HCT116 (cell line): ENCODE measurements at regions not wholly inside any gene's neighbourhood (a gene's known extent, or its start where the extent isn't known, plus 50 kb on each side); places are given as distances from the start of the nearest gene placed in this dataset.

Experiments used
- ATAC-seq: fragments of 200-7000 bp; cut with Tn5 transposase; 2 replicates; pipeline ENCODE4 v1.9.1; 2020; ENCODE audit warnings: mild to moderate bottlenecking, moderate library complexity
- BruUV-seq: library from RNA; stranded (reverse); fragments of 400-500 nt; replicated peaks from 2 replicates; lab custom pipeline; 2021; lab: Mats Ljungman, UMichigan
- CTCF ChIA-PET: fragments of 300-600 bp; sonication (Branson Sonifier 250); formaldehyde crosslinking; loops from one replicate; lab custom pipeline; 2021; ENCODE audit warnings: antibody characterized with exemption; lab: Charles Lee
- POLR2A ChIA-PET: fragments of 300-600, 350-600 bp; sonication (Branson Sonifier 250); formaldehyde crosslinking; loops from one replicate; lab custom pipeline; 2021; ENCODE audit warnings: antibody characterized with exemption; lab: Charles Lee
- RAD21 ChIA-PET, 2 experiments: fragments of 300-600 bp; sonication (Branson Sonifier 250); formaldehyde crosslinking; loops; one replicate each; lab custom pipeline; 2023; ENCODE audit warnings: low total read pairs in 2 of 2; ENCODE audit not compliant: uncharacterized antibody in 2 of 2, unreplicated experiment in 2 of 2, low non-redundant PET in 1 of 2; lab: Charles Lee
- DNase-seq: peaks from one replicate; pipeline ENCODE4 v3.0.0-alpha.2; 2010; ENCODE audit warnings: low read depth, low spot score
- H2AFZ ChIP-seq: fragments of 200-600 bp; shearing (Covaris generic), sonication (generic); 2 replicates; pipeline ENCODE4 v1.6.1; 2017; ENCODE audit warnings: low read depth, mixed run types, mixed read lengths, antibody characterized with exemption, low read length; ENCODE audit not compliant: poor library complexity, severe bottlenecking
- H3K27ac ChIP-seq: 2 replicates; pipeline ENCODE4 v1.5.1; 2012; ENCODE audit warnings: low read depth, low read length
- H3K27me3 ChIP-seq: fragments of 200-600 bp; sonication (generic); 2 replicates; pipeline ENCODE4 v1.6.1; 2016; ENCODE audit warnings: mixed run types, low read length, mixed read lengths; ENCODE audit not compliant: insufficient read depth
- H3K36me3 ChIP-seq, 2 experiments: fragments of 200-500 bp in 1 of 2; fragments of 200-600 bp in 1 of 2; sonication (Bioruptor generic) in 1 of 2; sonication (generic) in 1 of 2; 2 replicates each; pipeline versions ENCODE4 v1.5.1 to v1.6.1; 2014 to 2016; ENCODE audit warnings: low read length in 2 of 2, inconsistent platforms in 1 of 2, mixed read lengths in 1 of 2, mixed run types in 1 of 2; ENCODE audit not compliant: insufficient read depth in 2 of 2, control insufficient read depth in 1 of 2
- H3K4me1 ChIP-seq, 2 experiments: fragments of 200-600 bp in 1 of 2; sonication (generic) in 1 of 2; 2 replicates each; pipeline versions ENCODE4 v1.5.1 to v1.6.1; 2012 to 2017; ENCODE audit warnings: low read length in 2 of 2, inconsistent platforms in 1 of 2, mild to moderate bottlenecking in 1 of 2, mixed read lengths in 1 of 2, mixed run types in 1 of 2, moderate library complexity in 1 of 2; ENCODE audit not compliant: insufficient read depth in 2 of 2, control insufficient read depth in 1 of 2
- H3K4me2 ChIP-seq: fragments of 200-600 bp; sonication (generic); 2 replicates; pipeline ENCODE4 v1.6.1; 2017; ENCODE audit warnings: mixed run types, low read length, mixed read lengths
- H3K4me3 ChIP-seq, 2 experiments: fragments of 200-600 bp in 1 of 2; sonication (generic) in 1 of 2; replicated peaks in 1 of 2; 2 replicates each; pipeline ENCODE4 v1.5.1; 2011 to 2016; ENCODE audit warnings: low read length in 2 of 2, control low read depth in 1 of 2, low read depth in 1 of 2, mild to moderate bottlenecking in 1 of 2, mixed read lengths in 1 of 2, mixed run types in 1 of 2
- H3K79me2 ChIP-seq: fragments of 200-600 bp; sonication (generic); 2 replicates; pipeline ENCODE4 v1.6.1; 2017; ENCODE audit warnings: mild to moderate bottlenecking, mixed run types, low read length, moderate library complexity, mixed read lengths; ENCODE audit not compliant: insufficient read depth
- H3K9ac ChIP-seq: fragments of 200-600 bp; sonication (generic); 2 replicates; pipeline ENCODE4 v1.6.1; 2016; ENCODE audit warnings: low read length, mixed read lengths
- H3K9me2 ChIP-seq: fragments of 200-600 bp; sonication (generic), shearing (Covaris generic); 2 replicates; pipeline ENCODE4 v1.6.1; 2017; ENCODE audit warnings: mixed run types, mild to moderate bottlenecking, moderate library complexity; ENCODE audit not compliant: insufficient read depth
- H3K9me3 ChIP-seq, 2 experiments: fragments of 200-500 bp in 1 of 2; fragments of 200-600 bp in 1 of 2; sonication (Bioruptor generic) in 1 of 2; sonication (generic) in 1 of 2; 2 replicates each; pipeline ENCODE4 v1.6.1; 2014 to 2017; ENCODE audit warnings: low read length in 2 of 2, mixed read lengths in 2 of 2, inconsistent platforms in 1 of 2, low read depth in 1 of 2, mild to moderate bottlenecking in 1 of 2, mixed run types in 1 of 2, moderate library complexity in 1 of 2; ENCODE audit not compliant: control insufficient read depth in 1 of 2, insufficient read depth in 1 of 2
- H4K20me1 ChIP-seq: fragments of 200-600 bp; sonication (generic), shearing (Covaris generic); 2 replicates; pipeline ENCODE4 v1.6.1; 2017; ENCODE audit warnings: mixed run types, mild to moderate bottlenecking, moderate library complexity; ENCODE audit not compliant: insufficient read depth
- EZH2 ChIP-seq: fragments of 200-600 bp; sonication (generic); IDR thresholded peaks from 2 replicates; pipeline ENCODE4 v1.6.1; 2017; ENCODE audit warnings: antibody characterized with exemption, mixed run types
- EZH2phosphoT487 ChIP-seq: fragments of 200-600 bp; IDR thresholded peaks from 2 replicates; pipeline ENCODE4 v1.6.1; 2018; ENCODE audit warnings: antibody characterized with exemption, borderline replicate concordance
- JUND ChIP-seq: IDR thresholded peaks from 2 replicates; pipeline ENCODE4 v1.6.1; 2012
- POLR2AphosphoS5 ChIP-seq: IDR thresholded peaks from 2 replicates; pipeline ENCODE4 v1.6.1; 2011; ENCODE audit warnings: mild to moderate bottlenecking, low read depth, low read length, moderate library complexity
- RAD21 ChIP-seq: IDR thresholded peaks from 2 replicates; pipeline ENCODE4 v1.6.1; 2012; ENCODE audit warnings: low read depth, mild to moderate bottlenecking
- SP1 ChIP-seq: IDR thresholded peaks from 2 replicates; pipeline ENCODE4 v1.6.1; 2012; ENCODE audit warnings: low read depth
- TCF7L2 ChIP-seq: IDR thresholded peaks from 2 replicates; pipeline ENCODE4 v1.7.0; 2011; ENCODE audit warnings: borderline replicate concordance, inconsistent platforms; ENCODE audit not compliant: insufficient read depth, insufficient read length; ENCODE audit errors: extremely low read depth
- YY1 ChIP-seq: IDR thresholded peaks from 2 replicates; pipeline ENCODE4 v1.6.1; 2011; ENCODE audit warnings: low read length, low read depth, moderate library complexity, mild to moderate bottlenecking; ENCODE audit not compliant: insufficient replicate concordance; ENCODE audit errors: extremely low read depth
- ZBTB33 ChIP-seq: IDR thresholded peaks from 2 replicates; pipeline ENCODE4 v1.6.1; 2011; ENCODE audit warnings: mild to moderate bottlenecking, low read length, moderate library complexity; ENCODE audit not compliant: insufficient replicate concordance; ENCODE audit errors: extremely low read depth
- ZFX ChIP-seq: fragments of 450-650 bp; IDR thresholded peaks from 2 replicates; pipeline ENCODE4 v1.6.1; 2017
- intact Hi-C: fragments of 100-400 bp; cut with micrococcal nuclease; formaldehyde crosslinking; loops from 2 replicates; pipeline ENCODE4 v1.10.0; 2022
- TF ChIP-seq, protein P1 (sequence below), 3 experiments: fragments of 200-600 bp in 1 of 3; sonication (generic) in 1 of 3; IDR thresholded peaks in 2 of 3; conservative IDR thresholded peaks in 1 of 3; 2 replicates each; pipeline ENCODE4 v1.5.1; 2012 to 2017; ENCODE audit warnings: low read depth in 2 of 3, low read length in 2 of 3, antibody characterized with exemption in 1 of 3, borderline replicate concordance in 1 of 3, control low read depth in 1 of 3, mild to moderate bottlenecking in 1 of 3, mixed read lengths in 1 of 3, mixed run types in 1 of 3, moderate library complexity in 1 of 3; ENCODE audit not compliant: insufficient read depth in 1 of 3
- TF ChIP-seq, protein P2 (sequence below): IDR thresholded peaks from 2 replicates; pipeline ENCODE4 v1.6.1; 2012

DNA sequence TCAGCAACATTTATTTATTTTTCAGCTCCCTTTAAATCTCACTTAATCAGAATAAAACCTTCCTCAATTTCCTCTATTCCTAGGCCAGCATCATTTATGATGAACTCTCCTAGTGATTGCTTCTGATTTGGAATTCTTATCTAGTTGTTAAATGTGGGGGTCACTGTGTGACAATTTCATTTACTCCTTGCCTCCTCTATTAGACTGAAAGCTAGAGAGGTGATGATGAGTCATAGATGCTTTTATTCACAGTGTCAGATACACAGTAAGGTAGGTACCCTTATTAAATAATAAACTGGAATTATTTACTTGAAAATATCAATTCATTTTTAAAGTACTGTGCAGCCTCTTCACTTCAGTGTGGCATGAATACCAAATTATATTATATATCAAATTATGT, 960.6 kb downstream of the MAT2B start:
- no peaks in the 10 kb centered on the region for H4K20me1 ChIP-seq
- intact Hi-C loops: no loop called here
- no peak overlapping the region for H3K27ac ChIP-seq
- H3K9ac ChIP-seq: no peak overlapping the region
- no TSS peak for BruUV-seq
- H2AFZ ChIP-seq: no peak overlapping the region
- H3K79me2 ChIP-seq: no peaks in the 10 kb centered on the region
- H3K4me2 ChIP-seq: no peak overlapping the region
- no peak overlapping the region for H3K4me3 ChIP-seq
- TF ChIP-seq EZH2: no peak
- no peak for TF ChIP-seq ZFX
- TF ChIP-seq, protein P1, sequence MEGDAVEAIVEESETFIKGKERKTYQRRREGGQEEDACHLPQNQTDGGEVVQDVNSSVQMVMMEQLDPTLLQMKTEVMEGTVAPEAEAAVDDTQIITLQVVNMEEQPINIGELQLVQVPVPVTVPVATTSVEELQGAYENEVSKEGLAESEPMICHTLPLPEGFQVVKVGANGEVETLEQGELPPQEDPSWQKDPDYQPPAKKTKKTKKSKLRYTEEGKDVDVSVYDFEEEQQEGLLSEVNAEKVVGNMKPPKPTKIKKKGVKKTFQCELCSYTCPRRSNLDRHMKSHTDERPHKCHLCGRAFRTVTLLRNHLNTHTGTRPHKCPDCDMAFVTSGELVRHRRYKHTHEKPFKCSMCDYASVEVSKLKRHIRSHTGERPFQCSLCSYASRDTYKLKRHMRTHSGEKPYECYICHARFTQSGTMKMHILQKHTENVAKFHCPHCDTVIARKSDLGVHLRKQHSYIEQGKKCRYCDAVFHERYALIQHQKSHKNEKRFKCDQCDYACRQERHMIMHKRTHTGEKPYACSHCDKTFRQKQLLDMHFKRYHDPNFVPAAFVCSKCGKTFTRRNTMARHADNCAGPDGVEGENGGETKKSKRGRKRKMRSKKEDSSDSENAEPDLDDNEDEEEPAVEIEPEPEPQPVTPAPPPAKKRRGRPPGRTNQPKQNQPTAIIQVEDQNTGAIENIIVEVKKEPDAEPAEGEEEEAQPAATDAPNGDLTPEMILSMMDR (IDR thresholded peaks at IDR 0.05 in 2 of 3, conservative IDR thresholded peaks at IDR 0.05 in 1 of 3; ENCODE audit: borderline replicate concordance in 1 of 3, insufficient read depth in 1 of 3, low read depth in 2 of 3, low read length in 2 of 3): no peak
- TF ChIP-seq YY1: no peak
- no peak for TF ChIP-seq TCF7L2
- no peak for TF ChIP-seq POLR2AphosphoS5
- peaks cover 0 to 14% of the 10 kb centered on the region in 2 experiments; a peak in 2 of 4 replicates for H3K9me3 ChIP-seq
- no peaks in the 10 kb centered on the region for H3K36me3 ChIP-seq
- H3K4me1 ChIP-seq: no peaks in the 10 kb centered on the region
- POLR2A ChIA-PET: no interaction called here
- CTCF ChIA-PET: no interaction called here
- DNase-seq: no peak
- no peaks in the 10 kb centered on the region for H3K9me2 ChIP-seq
- RAD21 ChIA-PET: no interaction called here
- H3K27me3 ChIP-seq: no peaks in the 10 kb centered on the region
- ATAC-seq: no peak

DNA sequence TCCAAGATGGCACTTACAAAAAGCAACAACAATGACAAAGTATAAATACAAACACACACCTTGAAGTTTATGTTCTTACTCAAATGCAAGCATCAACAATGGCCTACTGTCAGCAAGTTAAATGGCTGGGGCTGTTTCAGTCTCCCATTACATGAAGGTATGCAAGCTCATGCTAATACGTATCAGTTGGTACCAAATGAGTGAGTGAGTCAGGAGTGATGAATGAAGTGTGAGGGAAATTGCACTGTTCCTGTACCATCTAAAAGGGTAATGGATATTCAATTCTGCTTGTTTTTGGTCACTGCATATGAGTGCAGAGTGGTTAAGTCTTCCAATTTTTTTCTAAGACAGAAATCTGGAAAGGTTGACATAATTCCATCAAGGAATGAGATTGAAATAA, 964.9 kb downstream of the MAT2B start:
- no peak for ATAC-seq
- CTCF ChIA-PET: no interaction called here
- no peak overlapping the region for H2AFZ ChIP-seq
- H3K4me2 ChIP-seq: no peak overlapping the region
- BruUV-seq: no TSS peak
- no peak overlapping the region for H3K4me3 ChIP-seq
- H3K9me2 ChIP-seq: no peaks in the 10 kb centered on the region
- POLR2A ChIA-PET: no interaction called here
- H3K4me1 ChIP-seq: no peaks in the 10 kb centered on the region
- H3K9ac ChIP-seq: no peak overlapping the region
- RAD21 ChIA-PET: no interaction called here
- intact Hi-C loops: no loop called here
- no peak for DNase-seq
- H4K20me1 ChIP-seq: no peaks in the 10 kb centered on the region
- H3K27me3 ChIP-seq: no peaks in the 10 kb centered on the region
- no peaks in the 10 kb centered on the region for H3K36me3 ChIP-seq
- no peaks in the 10 kb centered on the region for H3K79me2 ChIP-seq
- H3K9me3 ChIP-seq: peaks cover 3 to 9% of the 10 kb centered on the region in 2 experiments; a peak in 2 of 4 replicates
- no peak overlapping the region for H3K27ac ChIP-seq
- TF ChIP-seq SP1: no peak
- TF ChIP-seq JUND: no peak
- TF ChIP-seq, protein P1 (IDR thresholded peaks at IDR 0.05 in 2 of 3, conservative IDR thresholded peaks at IDR 0.05 in 1 of 3; ENCODE audit: borderline replicate concordance in 1 of 3, insufficient read depth in 1 of 3, low read depth in 2 of 3, low read length in 2 of 3): no peak
- TF ChIP-seq, protein P2, sequence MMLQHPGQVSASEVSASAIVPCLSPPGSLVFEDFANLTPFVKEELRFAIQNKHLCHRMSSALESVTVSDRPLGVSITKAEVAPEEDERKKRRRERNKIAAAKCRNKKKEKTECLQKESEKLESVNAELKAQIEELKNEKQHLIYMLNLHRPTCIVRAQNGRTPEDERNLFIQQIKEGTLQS: no peak
- no peak for TF ChIP-seq EZH2phosphoT487
- no peak for TF ChIP-seq ZBTB33
- TF ChIP-seq TCF7L2: no peak
- TF ChIP-seq RAD21: no peak
